OCI-LY3 (cell line): ENCODE measurements at regions not wholly inside any gene's neighbourhood (a gene's known extent, or its start where the extent isn't known, plus 50 kb on each side); places are given as distances from the start of the nearest gene placed in this dataset.

Experiments used
- H2AFZ ChIP-seq: fragments of 200-600, 300-600 bp; shearing (Covaris generic); 2 replicates; pipeline ENCODE4 v1.6.0; 2014; ENCODE audit warnings: antibody characterized with exemption, low read depth, low read length
- H3K27ac ChIP-seq: fragments of 200-600, 300-600 bp; sonication (generic); 2 replicates; pipeline ENCODE4 v1.5.1; 2014; ENCODE audit warnings: mild to moderate bottlenecking, low read length, moderate library complexity, mixed read lengths
- H3K27me3 ChIP-seq: fragments of 200-600, 300-600 bp; sonication (generic); 2 replicates; pipeline ENCODE4 v1.6.1; 2014; ENCODE audit warnings: low read depth, low read length, mixed read lengths
- H3K36me3 ChIP-seq: fragments of 200-600, 300-600 bp; sonication (generic); replicated peaks from 2 replicates; pipeline ENCODE3; 2014; ENCODE audit warnings: low read depth, low read length, mixed read lengths
- H3K4me1 ChIP-seq: fragments of 300-600, 200-600 bp; sonication (generic); 2 replicates; pipeline ENCODE4 v1.6.1; 2014; ENCODE audit warnings: low read length, mixed read lengths
- H3K4me2 ChIP-seq: fragments of 200-600, 300-600 bp; sonication (generic); 2 replicates; pipeline ENCODE4 v1.6.1; 2014; ENCODE audit warnings: low read length, mixed read lengths
- H3K4me3 ChIP-seq: fragments of 300-600, 200-600 bp; sonication (generic); 2 replicates; pipeline ENCODE4 v1.5.1; 2014; ENCODE audit warnings: antibody characterized with exemption, mild to moderate bottlenecking, low read length, moderate library complexity
- H3K79me2 ChIP-seq: fragments of 300-600, 200-600 bp; shearing (Covaris generic); 2 replicates; pipeline ENCODE4 v1.6.1; 2014; ENCODE audit warnings: mild to moderate bottlenecking, low read length, mixed read lengths
- H3K9ac ChIP-seq: fragments of 300-600, 200-600 bp; shearing (Covaris generic); 2 replicates; pipeline ENCODE4 v1.6.0; 2014; ENCODE audit warnings: mild to moderate bottlenecking, low read length, moderate library complexity
- H3K9me3 ChIP-seq: fragments of 200-600, 300-600 bp; shearing (Covaris generic); 2 replicates; pipeline ENCODE4 v1.6.1; 2014; ENCODE audit warnings: low read length, mixed read lengths; ENCODE audit not compliant: insufficient read depth
- H4K20me1 ChIP-seq: fragments of 200-600, 300-600 bp; sonication (generic); 2 replicates; pipeline ENCODE4 v1.6.1; 2016; ENCODE audit warnings: low read length, mixed read lengths; ENCODE audit not compliant: insufficient read depth
- CTCF ChIP-seq: fragments of 200-600, 300-600 bp; sonication (generic); IDR thresholded peaks from 2 replicates; pipeline ENCODE4 v1.5.1; 2014; ENCODE audit warnings: antibody characterized with exemption, low read length, low read depth
- EZH2phosphoT487 ChIP-seq: fragments of 200-600 bp; shearing (Covaris generic); IDR thresholded peaks from 2 replicates; pipeline ENCODE4 v1.6.1; 2018; ENCODE audit warnings: antibody characterized with exemption, mixed run types, low read depth

- Histone ChIP-seq H4K20me1 (no peaks in the 10 kb centered on the region), H3K27me3 (peaks cover 6% of the 10 kb centered on the region; the same call in 1 of the 2 replicates), H3K4me1 (peaks cover 21% of the 10 kb centered on the region), H3K27ac (no peak overlapping the region), H3K4me2 (peak overlapping the region; percentile 48), H3K4me3 (no peak overlapping the region), H3K79me2 (no peaks in the 10 kb centered on the region), H2AFZ (no peak overlapping the region), H3K9ac (no peak overlapping the region), H3K36me3 (no peaks in the 10 kb centered on the region), H3K9me3 (peaks cover 7% of the 10 kb centered on the region; the same call in 1 of the 2 replicates)
- TF ChIP-seq CTCF (no peak), EZH2phosphoT487 (no peak)
Measured at GRCh38 chr2:11031876-11032275, 120.1 kb downstream of the KCNF1 start.

DNA sequence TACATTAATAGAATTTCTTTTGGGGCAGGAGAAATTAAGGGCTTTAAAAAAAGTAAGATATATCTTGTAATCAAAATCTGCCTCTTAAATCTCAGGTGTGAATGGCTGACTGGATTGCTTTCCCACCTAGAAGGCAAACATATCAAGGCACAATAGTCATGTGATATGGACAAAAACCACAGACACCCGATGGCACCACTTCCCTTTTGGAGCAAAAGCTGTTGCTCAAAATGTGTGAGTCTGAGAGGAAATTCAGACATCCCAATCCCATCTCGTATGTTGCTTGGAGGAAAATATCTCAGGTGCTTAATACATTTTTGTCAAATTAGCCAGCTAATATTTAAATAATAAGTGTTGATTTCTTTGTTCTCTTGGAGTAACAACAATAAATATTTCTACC lies 120.7 kb downstream of the KCNF1 start:
- no peaks in the 10 kb centered on the region for H3K79me2 ChIP-seq
- H4K20me1 ChIP-seq, result no peaks in the 10 kb centered on the region
- peaks cover 6% of the 10 kb centered on the region; the same call in 1 of the 2 replicates for H3K27me3 ChIP-seq
- H2AFZ ChIP-seq, result no peak overlapping the region
- TF ChIP-seq EZH2phosphoT487, result no peak
- no peak for TF ChIP-seq CTCF
- peaks cover 7% of the 10 kb centered on the region; the same call in 1 of the 2 replicates for H3K9me3 ChIP-seq
- no peak overlapping the region for H3K9ac ChIP-seq
- H3K4me3 ChIP-seq, result no peak overlapping the region
- H3K4me2 ChIP-seq, result peak overlapping the region; percentile 48; the same call in 1 of the 2 replicates
- H3K4me1 ChIP-seq, result peaks cover 21% of the 10 kb centered on the region
- no peak overlapping the region for H3K27ac ChIP-seq
- no peaks in the 10 kb centered on the region for H3K36me3 ChIP-seq

DNA sequence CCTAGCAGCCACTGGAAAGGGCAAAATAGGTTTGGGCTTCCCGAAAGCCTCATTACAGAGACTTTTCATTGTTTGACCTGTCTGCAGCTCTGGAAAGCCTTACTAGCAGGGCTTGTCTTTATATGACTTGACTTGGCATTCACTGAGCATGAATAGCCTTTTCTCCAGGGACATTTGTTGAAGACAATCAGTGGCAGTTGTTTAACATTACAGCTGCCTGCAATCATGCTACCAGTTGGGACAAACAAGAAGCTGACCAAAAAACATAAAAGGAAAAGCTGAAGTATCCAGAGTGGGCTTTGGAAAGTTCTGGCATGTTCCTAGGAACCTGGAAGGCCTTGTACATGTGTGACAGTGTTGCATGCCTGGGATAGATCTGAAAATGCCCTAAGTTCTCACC lies 121.4 kb downstream of the KCNF1 start:
- Histone ChIP-seq H4K20me1 (no peaks in the 10 kb centered on the region), H3K27ac (no peak overlapping the region), H3K27me3 (peaks cover 6% of the 10 kb centered on the region; the same call in 1 of the 2 replicates), H3K4me1 (peaks cover 21% of the 10 kb centered on the region), H3K36me3 (no peaks in the 10 kb centered on the region), H3K4me3 (no peak overlapping the region), H3K79me2 (no peaks in the 10 kb centered on the region), H3K9me3 (peaks cover 7% of the 10 kb centered on the region; the same call in 1 of the 2 replicates), H2AFZ (no peak overlapping the region), H3K9ac (no peak overlapping the region), H3K4me2 (no peak overlapping the region)
- no peak for TF ChIP-seq CTCF
- TF ChIP-seq EZH2phosphoT487, result no peak

DNA sequence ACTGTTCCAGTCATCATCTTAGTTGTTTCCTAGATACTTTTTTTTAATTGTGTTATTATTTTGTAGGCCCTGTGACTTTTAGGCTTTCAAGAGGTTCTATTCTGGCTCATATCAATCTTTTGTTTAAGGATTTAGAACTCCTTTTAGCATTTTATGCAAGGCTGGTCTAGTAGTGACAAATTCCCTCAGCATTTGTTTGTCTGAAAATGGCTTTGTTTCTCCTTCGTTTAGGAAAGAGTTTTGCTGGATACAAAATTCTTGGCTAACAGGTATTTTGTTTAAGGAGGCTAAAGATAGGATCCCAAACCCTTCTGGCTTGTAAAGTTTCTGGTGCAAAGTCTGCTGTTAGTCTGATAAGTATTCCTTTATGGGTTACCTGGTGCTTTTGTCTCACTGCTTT lies 116.6 kb upstream of the SLC66A3 start:
- no peaks in the 10 kb centered on the region for H3K27me3 ChIP-seq
- no peak for TF ChIP-seq CTCF
- TF ChIP-seq EZH2phosphoT487, result no peak
- H3K4me1 ChIP-seq, result no peaks in the 10 kb centered on the region
- no peak overlapping the region for H2AFZ ChIP-seq
- peaks cover 12% of the 10 kb centered on the region for H3K9me3 ChIP-seq
- H3K79me2 ChIP-seq, result no peaks in the 10 kb centered on the region
- H3K27ac ChIP-seq, result no peak overlapping the region
- peaks cover 5% of the 10 kb centered on the region for H3K36me3 ChIP-seq
- no peak overlapping the region for H3K9ac ChIP-seq
- no peak overlapping the region for H3K4me2 ChIP-seq
- no peak overlapping the region for H3K4me3 ChIP-seq
- no peaks in the 10 kb centered on the region for H4K20me1 ChIP-seq
